Body of pancreas (tissue), 4 donors: ENCODE measurements at regions not wholly inside any gene's neighbourhood (a gene's known extent, or its start where the extent isn't known, plus 50 kb on each side); places are given as distances from the start of the nearest gene placed in this dataset.
A peak's percentile ranks its signal among the peaks of the same experiment; 100 is the strongest.

Experiments
- ATAC-seq: fragments of 150-250 bp; one replicate; pipeline ENCODE4 v1.9.1; 2016
- DNase-seq, 4 donors: peaks; one replicate each; pipeline ENCODE4 v3.0.0-alpha.2; 2019
- H3K27ac ChIP-seq, 4 donors: fragments of 200-600 bp; sonication (generic); 1 replicate in 3 of 4; 2 replicates in 1 of 4; pipeline versions ENCODE4 v1.5.1 to v1.6.1; 2016 to 2019; ENCODE audit warnings: mild to moderate bottlenecking in 1 of 4, mixed read lengths in 1 of 4, moderate library complexity in 1 of 4
- H3K27me3 ChIP-seq, 2 donors: fragments of 200-600 bp; sonication (generic); one replicate each; pipeline ENCODE4 v1.6.0; 2016; ENCODE audit warnings: mild to moderate bottlenecking in 1 of 2
- H3K36me3 ChIP-seq, 2 donors: fragments of 200-600 bp; sonication (generic); replicated peaks in 1 of 2; 2 replicates each; pipeline ENCODE4 v1.5.1; 2016; ENCODE audit warnings: low read depth in 2 of 2; ENCODE audit not compliant: insufficient read depth in 1 of 2
- H3K4me1 ChIP-seq: fragments of 200-600 bp; sonication (generic); one replicate; pipeline ENCODE4 v1.6.0; 2016
- H3K4me3 ChIP-seq, 2 donors: fragments of 200-600 bp; sonication (generic); 1 replicate in 1 of 2; 2 replicates in 1 of 2; pipeline ENCODE4 v1.5.1; 2016 to 2019
- H3K9me3 ChIP-seq, 3 donors: fragments of 200-600 bp; sonication (generic); 1 replicate in 2 of 3; 2 replicates in 1 of 3; pipeline ENCODE4 v1.5.1; 2016
- POLR2A ChIP-seq, 3 donors: fragments of 450-650 bp; IDR thresholded peaks; one replicate each; pipeline ENCODE4 v1.6.1; 2016; ENCODE audit warnings: antibody characterized with exemption in 3 of 3, mild to moderate bottlenecking in 2 of 3
- WGBS, 2 donors: methylation state at CpG; one replicate each; pipeline ENCODE4 v1.1.5; 2017; 5-methylcytosine and 5-hydroxymethylcytosine counted together
- intact Hi-C: fragments of 100-400 bp; cut with DNase I; formaldehyde crosslinking; loops from one replicate; pipeline ENCODE4 v1.15.1; 2023
- TF ChIP-seq, protein P1 (sequence below), 7 experiments: fragments of 450-650 bp in 4 of 7; fragments of 200-600 bp in 3 of 7; sonication (generic) in 3 of 7; IDR thresholded peaks; one replicate each; pipeline ENCODE4 v1.5.1; 2016 to 2019; ENCODE audit warnings: antibody characterized with exemption in 7 of 7

DNA sequence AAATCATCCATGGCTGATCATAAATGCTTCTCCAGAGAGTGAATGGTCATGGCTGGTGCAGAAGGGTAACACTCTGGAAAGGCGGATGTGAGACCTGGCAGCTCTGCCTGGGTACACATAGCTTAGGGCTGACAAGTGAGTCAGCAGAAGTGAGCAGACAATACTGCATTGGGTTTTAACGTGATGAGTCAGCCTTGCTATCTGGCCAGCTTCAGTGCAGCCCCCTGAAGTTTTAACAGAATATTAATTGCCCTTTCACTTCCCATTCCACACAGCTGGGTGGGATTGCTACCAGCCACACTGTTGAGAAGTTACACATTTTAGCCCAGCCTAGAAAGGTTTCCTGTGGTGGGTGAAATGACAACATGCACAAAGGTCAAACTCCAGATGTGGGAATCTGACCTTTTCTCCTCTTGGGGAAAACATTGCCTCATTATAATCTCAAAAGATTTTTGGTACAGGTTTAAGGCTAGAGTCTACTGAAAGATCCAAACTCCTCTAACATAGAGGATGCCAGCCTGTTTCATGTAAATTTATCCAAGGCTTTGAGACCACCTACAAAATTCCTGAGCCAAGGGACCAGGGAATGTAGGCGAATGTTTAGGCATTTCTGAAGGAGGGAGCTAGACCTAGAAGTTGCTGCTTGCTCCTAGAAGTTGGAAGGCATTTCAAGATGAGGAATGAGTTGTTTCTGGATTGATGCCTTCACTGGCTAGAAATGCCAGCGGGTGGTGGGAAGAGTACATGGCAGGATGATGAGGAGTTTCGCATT, 230.3 kb upstream of the PGRMC2 start:
- Histone ChIP-seq H3K4me3 (no peak overlapping the region), H3K27me3 (no peaks in the 10 kb centered on the region), H3K27ac (no peak overlapping the region), H3K9me3 (no peaks in the 10 kb centered on the region), H3K36me3 (no peaks in the 10 kb centered on the region), H3K4me1 (peaks cover 8% of the 10 kb centered on the region)
- intact Hi-C loops: no loop called here
- TF ChIP-seq POLR2A (IDR thresholded peaks at IDR 0.05): no peak
- TF ChIP-seq, protein P1, sequence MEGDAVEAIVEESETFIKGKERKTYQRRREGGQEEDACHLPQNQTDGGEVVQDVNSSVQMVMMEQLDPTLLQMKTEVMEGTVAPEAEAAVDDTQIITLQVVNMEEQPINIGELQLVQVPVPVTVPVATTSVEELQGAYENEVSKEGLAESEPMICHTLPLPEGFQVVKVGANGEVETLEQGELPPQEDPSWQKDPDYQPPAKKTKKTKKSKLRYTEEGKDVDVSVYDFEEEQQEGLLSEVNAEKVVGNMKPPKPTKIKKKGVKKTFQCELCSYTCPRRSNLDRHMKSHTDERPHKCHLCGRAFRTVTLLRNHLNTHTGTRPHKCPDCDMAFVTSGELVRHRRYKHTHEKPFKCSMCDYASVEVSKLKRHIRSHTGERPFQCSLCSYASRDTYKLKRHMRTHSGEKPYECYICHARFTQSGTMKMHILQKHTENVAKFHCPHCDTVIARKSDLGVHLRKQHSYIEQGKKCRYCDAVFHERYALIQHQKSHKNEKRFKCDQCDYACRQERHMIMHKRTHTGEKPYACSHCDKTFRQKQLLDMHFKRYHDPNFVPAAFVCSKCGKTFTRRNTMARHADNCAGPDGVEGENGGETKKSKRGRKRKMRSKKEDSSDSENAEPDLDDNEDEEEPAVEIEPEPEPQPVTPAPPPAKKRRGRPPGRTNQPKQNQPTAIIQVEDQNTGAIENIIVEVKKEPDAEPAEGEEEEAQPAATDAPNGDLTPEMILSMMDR (IDR thresholded peaks at IDR 0.05): no peak
- DNase-seq (peak; percentile 26 to 62 (median 52)), ATAC-seq (peak; percentile 70)
- whole genome bisulfite sequencing, 2 donors: 64 to 74% methylated on average over 4 to 5 of the region's 5 CpGs

DNA sequence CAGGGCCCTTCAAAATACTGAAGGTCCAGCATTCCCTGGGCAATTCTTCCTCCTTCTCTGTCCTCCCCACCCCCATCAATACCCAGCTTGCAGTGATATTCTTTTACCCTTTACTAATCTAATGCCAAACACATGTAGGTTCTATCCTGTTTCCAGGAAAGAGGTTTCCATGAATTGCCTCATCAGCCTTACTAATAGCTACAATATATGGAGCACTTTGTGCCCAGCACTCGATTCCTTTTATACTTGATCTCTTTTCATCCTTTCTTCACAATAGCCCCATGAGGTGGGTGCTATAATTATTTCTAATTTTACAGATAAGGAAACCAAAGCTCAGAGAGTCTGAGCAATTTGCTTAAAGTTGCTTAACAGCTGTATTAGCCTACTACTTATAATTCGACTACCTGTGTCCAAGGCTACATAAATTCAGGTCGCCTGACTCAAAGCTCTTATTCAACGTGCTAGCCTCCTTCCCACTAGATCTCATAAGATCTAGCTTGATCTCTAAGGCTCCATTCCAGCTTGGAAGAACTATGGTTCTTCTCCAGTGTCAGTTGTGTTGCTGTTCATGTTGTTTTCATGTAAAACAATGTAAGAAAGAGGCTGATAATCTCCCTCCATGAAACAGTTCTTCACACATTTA, 229.6 kb upstream of the PGRMC2 start:
- no peak overlapping the region for H3K4me3 ChIP-seq
- no peak overlapping the region for H3K27ac ChIP-seq
- H3K36me3 ChIP-seq: no peaks in the 10 kb centered on the region
- no peak for TF ChIP-seq POLR2A (IDR thresholded peaks at IDR 0.05)
- TF ChIP-seq, protein P1 (IDR thresholded peaks at IDR 0.05): no peak
- ATAC-seq (no peak), DNase-seq (no peak)
- intact Hi-C loops: no loop called here
- H3K4me1 ChIP-seq: peaks cover 8% of the 10 kb centered on the region
- WGBS, 2 donors: 75 to 89% methylated on average over 4 of the region's 4 CpGs
- H3K27me3 ChIP-seq: no peaks in the 10 kb centered on the region
- no peaks in the 10 kb centered on the region for H3K9me3 ChIP-seq

DNA sequence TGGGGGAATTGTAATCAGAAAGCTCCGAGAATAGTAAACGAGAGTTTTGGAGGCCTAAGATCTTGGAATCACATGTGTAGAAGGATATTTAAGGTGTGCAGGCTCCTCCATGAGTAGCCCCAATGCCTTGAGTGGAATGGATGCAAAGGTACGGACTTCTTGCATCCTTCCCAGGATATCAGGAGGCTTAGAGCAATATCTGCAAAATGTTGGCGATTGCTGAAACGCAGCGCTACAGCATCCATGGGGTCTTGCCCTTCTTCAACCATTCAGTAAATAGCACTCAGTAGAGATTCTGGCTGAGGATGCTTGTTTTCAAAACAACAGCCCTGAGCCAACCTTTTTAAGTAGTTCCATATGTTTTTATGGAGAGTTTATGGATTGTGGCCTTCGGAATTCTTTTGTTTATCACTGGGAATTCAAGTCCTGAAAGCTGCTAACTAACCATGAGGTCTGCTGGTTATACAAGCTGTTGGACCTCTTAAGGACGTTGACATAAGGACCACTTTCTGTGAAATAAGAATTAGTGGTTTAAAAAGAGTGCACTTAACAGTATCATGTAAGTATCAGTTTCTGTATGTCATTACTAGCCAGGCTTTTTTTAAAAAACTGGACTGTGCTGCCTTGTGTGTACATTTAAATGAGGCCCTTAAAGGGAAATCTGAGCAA, 228.8 kb upstream of the PGRMC2 start:
- H3K27me3 ChIP-seq: no peaks in the 10 kb centered on the region
- DNase-seq (no peak), ATAC-seq (no peak)
- no peak overlapping the region for H3K27ac ChIP-seq
- peaks cover 8% of the 10 kb centered on the region for H3K4me1 ChIP-seq
- TF ChIP-seq, protein P1 (IDR thresholded peaks at IDR 0.05): no peak
- TF ChIP-seq POLR2A (IDR thresholded peaks at IDR 0.05): no peak
- intact Hi-C loops: no loop called here
- no peaks in the 10 kb centered on the region for H3K9me3 ChIP-seq
- no peak overlapping the region for H3K4me3 ChIP-seq
- 82 to 88% methylated on average over 8 of the region's 8 CpGs for WGBS, 2 donors
- no peaks in the 10 kb centered on the region for H3K36me3 ChIP-seq

DNA sequence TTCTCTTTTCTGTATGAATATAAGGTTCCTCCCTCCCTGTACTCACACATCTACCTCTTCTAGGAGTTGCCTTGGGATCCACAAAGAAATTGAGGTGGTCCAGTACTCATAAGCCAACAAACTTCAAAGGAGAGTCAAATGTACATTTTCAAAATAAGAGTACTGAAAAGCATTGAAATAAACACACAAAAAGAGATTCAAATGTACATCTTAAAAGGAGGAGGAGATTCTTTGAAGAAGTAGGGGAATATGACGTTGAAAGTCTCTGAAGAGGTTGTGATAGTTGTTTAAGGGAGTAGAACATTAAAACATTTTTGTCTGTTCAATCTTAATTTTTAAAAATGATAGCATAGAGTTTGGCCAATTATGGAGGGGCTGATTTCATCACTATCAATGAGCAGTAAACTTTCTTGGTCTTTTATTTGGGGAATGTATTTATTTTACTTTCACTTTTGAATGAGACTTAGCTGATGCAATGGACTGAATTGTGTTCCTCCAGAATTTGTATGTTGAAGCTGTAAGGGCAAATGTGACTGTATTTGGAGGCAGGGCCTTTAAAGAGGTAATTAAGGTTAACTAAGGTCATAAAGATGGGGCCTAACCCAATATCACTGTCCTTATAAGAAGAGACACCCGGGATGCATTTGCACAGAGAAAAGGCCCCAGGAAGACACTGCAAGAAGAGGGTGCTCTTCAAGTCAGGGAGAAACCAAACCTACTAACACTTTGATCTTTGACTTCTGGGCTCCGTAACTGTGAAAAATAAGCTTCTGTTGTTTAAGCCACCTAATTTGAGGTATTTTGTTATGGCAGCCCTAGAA, 226.3 kb upstream of the PGRMC2 start:
- intact Hi-C loops: no loop called here
- H3K9me3 ChIP-seq: no peaks in the 10 kb centered on the region
- no peak for ATAC-seq
- WGBS, 2 donors: 91 to 94% methylated on average over 3 of the region's 3 CpGs
- TF ChIP-seq, protein P1 (IDR thresholded peaks at IDR 0.05): no peak
- no peak for TF ChIP-seq POLR2A (IDR thresholded peaks at IDR 0.05)
- no peaks in the 10 kb centered on the region for H3K27me3 ChIP-seq
- no peak overlapping the region for H3K27ac ChIP-seq
- H3K36me3 ChIP-seq: no peaks in the 10 kb centered on the region
- H3K4me1 ChIP-seq: peaks cover 8% of the 10 kb centered on the region
- H3K4me3 ChIP-seq: no peak overlapping the region
- no peak for DNase-seq
